Large intestine (tissue), 3 donors: ENCODE measurements at regions not wholly inside any gene's neighbourhood (a gene's known extent, or its start where the extent isn't known, plus 50 kb on each side); places are given as distances from the start of the nearest gene placed in this dataset.

Experiments
- DNase-seq, 2 donors: peaks; one replicate each; pipeline versions ENCODE4 v3.0.0 to v3.0.0-alpha.2; 2013
- H3K27ac ChIP-seq: one replicate; pipeline ENCODE4 v1.5.1; 2013; ENCODE audit warnings: low read length
- H3K27me3 ChIP-seq: 2 replicates; pipeline ENCODE4 v1.6.1; 2013; ENCODE audit warnings: low read length; ENCODE audit not compliant: control insufficient read depth, insufficient read depth
- H3K36me3 ChIP-seq: 2 replicates; pipeline ENCODE4 v1.6.1; 2013; ENCODE audit warnings: low read length; ENCODE audit not compliant: control insufficient read depth, insufficient read depth
- H3K4me1 ChIP-seq: one replicate; pipeline ENCODE4 v1.6.1; 2013; ENCODE audit warnings: low read length; ENCODE audit not compliant: control insufficient read depth, insufficient read depth
- H3K4me3 ChIP-seq: one replicate; pipeline ENCODE4 v1.5.1; 2013; ENCODE audit warnings: low read length
- H3K9me3 ChIP-seq: one replicate; pipeline ENCODE4 v1.6.1; 2013; ENCODE audit warnings: mild to moderate bottlenecking, low read depth, low read length, moderate library complexity; ENCODE audit not compliant: control insufficient read depth
- WGBS: methylation state at CpG from one replicate; pipeline ENCODE4 v1.1.5; 2013; ENCODE audit warnings: low lambda C conversion rate; ENCODE audit not compliant: insufficient coverage; 5-methylcytosine and 5-hydroxymethylcytosine counted together

- Histone ChIP-seq H3K27me3 (no peaks in the 10 kb centered on the region), H3K36me3 (no peaks in the 10 kb centered on the region), H3K4me1 (peaks cover 11% of the 10 kb centered on the region), H3K4me3 (no peak overlapping the region), H3K9me3 (no peaks in the 10 kb centered on the region), H3K27ac (no peak overlapping the region)
- 20% methylated on average over 1 of the region's 4 CpGs for WGBS
- no peak for DNase-seq
Measured at GRCh38 chr1:8249838-8250237, 68.1 kb upstream of the SLC45A1 start.

GRCh38 chr1:8247811-8248436 is 70.0 kb upstream of the SLC45A1 start:
- H3K4me1 ChIP-seq, result peaks cover 11% of the 10 kb centered on the region
- no CpG with 5 or more reads among the region's 10 CpGs for WGBS
- no peak overlapping the region for H3K4me3 ChIP-seq
- H3K9me3 ChIP-seq, result no peaks in the 10 kb centered on the region
- peak overlapping the region; percentile 62 for H3K27ac ChIP-seq
- H3K27me3 ChIP-seq, result no peaks in the 10 kb centered on the region
- peak; percentile 80 to 95 for DNase-seq
- no peaks in the 10 kb centered on the region for H3K36me3 ChIP-seq

GRCh38 chr1:8244304-8244703 is 73.6 kb upstream of the SLC45A1 start:
- Histone ChIP-seq H3K4me1 (peaks cover 25% of the 10 kb centered on the region), H3K9me3 (no peaks in the 10 kb centered on the region), H3K4me3 (no peak overlapping the region), H3K27ac (no peak overlapping the region), H3K36me3 (no peaks in the 10 kb centered on the region), H3K27me3 (no peaks in the 10 kb centered on the region)
- 86% methylated on average over 1 of the region's 4 CpGs for WGBS
- DNase-seq, result no peak

GRCh38 chr1:8242498-8242897 is 75.4 kb upstream of the SLC45A1 start:
- H3K9me3 ChIP-seq, result no peaks in the 10 kb centered on the region
- no peak for DNase-seq
- no peak overlapping the region for H3K27ac ChIP-seq
- no peaks in the 10 kb centered on the region for H3K36me3 ChIP-seq
- H3K4me3 ChIP-seq, result no peak overlapping the region
- 67% methylated on average over 3 of the region's 7 CpGs for WGBS
- H3K27me3 ChIP-seq, result no peaks in the 10 kb centered on the region
- H3K4me1 ChIP-seq, result peaks cover 33% of the 10 kb centered on the region

- no peaks in the 10 kb centered on the region for H3K36me3 ChIP-seq
- H3K9me3 ChIP-seq, result no peaks in the 10 kb centered on the region
- no peak overlapping the region for H3K27ac ChIP-seq
- DNase-seq, result peak; percentile 61 to 83
- H3K27me3 ChIP-seq, result no peaks in the 10 kb centered on the region
- no peak overlapping the region for H3K4me3 ChIP-seq
- no CpG with 5 or more reads among the region's 14 CpGs for WGBS
- H3K4me1 ChIP-seq, result peaks cover 30% of the 10 kb centered on the region
Measured at GRCh38 chr1:8241417-8242014, 76.4 kb upstream of the SLC45A1 start.

- Histone ChIP-seq H3K27ac (peak overlapping the region; percentile 45), H3K4me1 (peaks cover 30% of the 10 kb centered on the region), H3K9me3 (no peaks in the 10 kb centered on the region), H3K4me3 (no peak overlapping the region), H3K36me3 (no peaks in the 10 kb centered on the region), H3K27me3 (no peaks in the 10 kb centered on the region)
- DNase-seq, result peak; percentile 69 to 91
- no CpG with 5 or more reads among the region's 14 CpGs for WGBS
Measured at GRCh38 chr1:8239306-8240023, 78.4 kb upstream of the SLC45A1 start.

- Histone ChIP-seq H3K36me3 (no peaks in the 10 kb centered on the region), H3K4me1 (peaks cover 30% of the 10 kb centered on the region), H3K4me3 (no peak overlapping the region), H3K27ac (peak overlapping the region; percentile 45), H3K27me3 (no peaks in the 10 kb centered on the region), H3K9me3 (no peaks in the 10 kb centered on the region)
- WGBS, result no CpG with 5 or more reads among the region's 5 CpGs
- DNase-seq, result no peak
Measured at GRCh38 chr1:8239039-8239305, 78.9 kb upstream of the SLC45A1 start.

GRCh38 chr1:8238141-8239038 is 79.5 kb upstream of the SLC45A1 start:
- Histone ChIP-seq H3K4me1 (peaks cover 30% of the 10 kb centered on the region), H3K4me3 (no peak overlapping the region), H3K36me3 (no peaks in the 10 kb centered on the region), H3K27me3 (no peaks in the 10 kb centered on the region), H3K9me3 (no peaks in the 10 kb centered on the region), H3K27ac (peak overlapping the region; percentile 45)
- DNase-seq, result no peak
- WGBS, result 100% methylated on average over 2 of the region's 20 CpGs

GRCh38 chr1:8232036-8232757 is 85.7 kb upstream of the SLC45A1 start:
- no peaks in the 10 kb centered on the region for H3K27me3 ChIP-seq

GRCh38 chr1:8230292-8230621 is 87.7 kb upstream of the SLC45A1 start:
- Histone ChIP-seq H3K9me3 (no peaks in the 10 kb centered on the region), H3K4me1 (peaks cover 3% of the 10 kb centered on the region), H3K27ac (no peak overlapping the region), H3K4me3 (no peak overlapping the region), H3K27me3 (no peaks in the 10 kb centered on the region), H3K36me3 (no peaks in the 10 kb centered on the region)
- no CpG with 5 or more reads among the region's 7 CpGs for WGBS
- DNase-seq, result peak; percentile 57 to 79

More at GRCh38 chr1:8232036-8232757, 85.7 kb upstream of the SLC45A1 start:
- DNase-seq, result peak in 1 of 2 donors; percentile 46
- Histone ChIP-seq H3K4me3 (no peak overlapping the region), H3K27ac (no peak overlapping the region), H3K9me3 (no peaks in the 10 kb centered on the region), H3K36me3 (no peaks in the 10 kb centered on the region), H3K4me1 (peaks cover 3% of the 10 kb centered on the region)
- 89% methylated on average over 5 of the region's 25 CpGs for WGBS
